Naive thymus-derived CD4-positive, alpha-beta T cell (primary cell): ENCODE measurements at regions not wholly inside any gene's neighbourhood (a gene's known extent, or its start where the extent isn't known, plus 50 kb on each side); places are given as distances from the start of the nearest gene placed in this dataset.

Experiments
- ATAC-seq: fragments of 150-1000 bp; cut with Tn5 transposase; 2 replicates; pipeline ENCODE4 v1.10.0; 2021; ENCODE audit warnings: mild to moderate bottlenecking, moderate library complexity
- CTCF ChIA-PET: fragments of 350-600 bp; sonication (Branson Sonifier 250); formaldehyde crosslinking; loops from one replicate; lab custom pipeline; 2021; ENCODE audit warnings: antibody characterized with exemption; lab: Charles Lee
- POLR2A ChIA-PET: fragments of 350-600 bp; sonication (Branson Sonifier 250); formaldehyde crosslinking; loops from one replicate; lab custom pipeline; 2021; ENCODE audit warnings: antibody characterized with exemption, inconsistent platforms; lab: Charles Lee
- DNase-seq, 9 donors: peaks; one replicate each; pipeline versions ENCODE4 v3.0.0 to v3.0.0-alpha.2; 2020 to 2022; ENCODE audit warnings: mixed read lengths in 1 of 9
- H3K27ac ChIP-seq: one replicate; pipeline ENCODE4 v1.7.0; 2013; ENCODE audit warnings: mild to moderate bottlenecking, low read depth, low read length, moderate library complexity
- H3K27me3 ChIP-seq, 2 donors: one replicate each; pipeline ENCODE4 v1.7.0; 2013; ENCODE audit warnings: low read length in 2 of 2, mild to moderate bottlenecking in 2 of 2, moderate library complexity in 2 of 2; ENCODE audit not compliant: control insufficient read depth in 2 of 2, insufficient read depth in 2 of 2
- H3K36me3 ChIP-seq, 3 experiments: 1 replicate in 2 of 3; 2 replicates in 1 of 3; pipeline ENCODE4 v1.7.0; 2013; ENCODE audit warnings: low read length in 3 of 3, mild to moderate bottlenecking in 3 of 3, moderate library complexity in 1 of 3; ENCODE audit not compliant: insufficient read depth in 3 of 3, control insufficient read depth in 2 of 3
- H3K4me1 ChIP-seq, 2 donors: one replicate each; pipeline ENCODE4 v1.7.0; 2013; ENCODE audit warnings: low read length in 2 of 2, mild to moderate bottlenecking in 2 of 2, moderate library complexity in 1 of 2; ENCODE audit not compliant: control insufficient read depth in 2 of 2, insufficient read depth in 2 of 2
- H3K4me3 ChIP-seq: 2 replicates; pipeline ENCODE4 v1.7.0; 2013; ENCODE audit warnings: mild to moderate bottlenecking, low read length
- H3K9me3 ChIP-seq, 3 experiments: 1 replicate in 2 of 3; 2 replicates in 1 of 3; pipeline ENCODE4 v1.7.0; 2013; ENCODE audit warnings: low read length in 3 of 3; ENCODE audit not compliant: control insufficient read depth in 2 of 3
- H3K27ac Mint-ChIP-seq, 9 donors: one replicate each; pipeline ENCODE4 v1.8.0; 2020 to 2022; ENCODE audit warnings: mixed read lengths in 9 of 9, mild to moderate bottlenecking in 8 of 9, moderate library complexity in 5 of 9, inconsistent platforms in 2 of 9
- H3K27me3 Mint-ChIP-seq, 5 donors: one replicate each; pipeline ENCODE4 v1.8.0; 2021 to 2022; ENCODE audit warnings: mixed read lengths in 5 of 5, mild to moderate bottlenecking in 1 of 5
- H3K36me3 Mint-ChIP-seq, 5 donors: one replicate each; pipeline ENCODE4 v1.8.0; 2020 to 2022; ENCODE audit warnings: mixed read lengths in 5 of 5, mild to moderate bottlenecking in 3 of 5, inconsistent platforms in 1 of 5
- H3K4me1 Mint-ChIP-seq, 7 donors: one replicate each; pipeline ENCODE4 v1.8.0; 2020 to 2022; ENCODE audit warnings: mixed read lengths in 7 of 7, mild to moderate bottlenecking in 3 of 7, inconsistent platforms in 1 of 7
- H3K4me3 Mint-ChIP-seq, 10 donors: one replicate each; pipeline ENCODE4 v1.8.0; 2020 to 2022; ENCODE audit warnings: mild to moderate bottlenecking in 10 of 10, mixed read lengths in 10 of 10, moderate library complexity in 6 of 10, inconsistent platforms in 2 of 10
- H3K9me3 Mint-ChIP-seq, 11 donors: one replicate each; pipeline ENCODE4 v1.8.0; 2020 to 2022; ENCODE audit warnings: mixed read lengths in 11 of 11, mild to moderate bottlenecking in 4 of 11, inconsistent platforms in 1 of 11, moderate library complexity in 1 of 11
- intact Hi-C, 2 donors: fragments of 100-400 bp; cut with micrococcal nuclease; formaldehyde crosslinking; loops; one replicate each; pipeline ENCODE4 v1.15.1; 2023

GRCh38 chr17:71335212-71335611 lies 785.6 kb upstream of the SOX9 start:
- intact Hi-C loops: no loop called here
- H3K4me3 Mint-ChIP-seq: no peak overlapping the region
- H3K27ac Mint-ChIP-seq: no peak overlapping the region
- POLR2A ChIA-PET: no interaction called here
- ATAC-seq: no peak
- H3K4me3 ChIP-seq: no peak overlapping the region
- H3K27me3 ChIP-seq: no peaks in the 10 kb centered on the region
- peaks cover 0 to 4% (median 0%) of the 10 kb centered on the region in 11 donors for H3K9me3 Mint-ChIP-seq
- no peaks in the 10 kb centered on the region for H3K4me1 Mint-ChIP-seq
- no peak overlapping the region for H3K27ac ChIP-seq
- no peaks in the 10 kb centered on the region for H3K36me3 ChIP-seq
- no peak for DNase-seq
- no peaks in the 10 kb centered on the region for H3K9me3 ChIP-seq
- H3K4me1 ChIP-seq: no peaks in the 10 kb centered on the region
- CTCF ChIA-PET: no interaction called here
- no peaks in the 10 kb centered on the region for H3K27me3 Mint-ChIP-seq
- no peaks in the 10 kb centered on the region for H3K36me3 Mint-ChIP-seq

DNA sequence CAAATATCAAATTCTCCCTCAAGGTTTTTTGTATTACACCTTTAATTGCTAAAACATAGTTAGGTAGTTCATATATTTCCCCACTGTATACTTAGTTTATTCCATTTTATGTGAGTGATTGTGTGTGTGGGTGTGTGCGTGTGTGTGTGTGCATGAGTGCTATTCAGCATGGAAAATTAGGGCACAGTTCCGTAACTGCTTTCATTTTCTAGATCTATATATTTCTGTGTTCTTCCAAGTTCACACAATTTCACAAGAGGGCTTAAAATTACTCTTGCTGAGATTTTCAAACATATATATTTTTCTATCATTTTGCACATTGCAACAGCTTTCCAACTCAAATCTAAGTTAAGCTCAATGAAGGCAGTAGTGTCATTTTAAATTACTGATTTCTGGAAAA lies 782.9 kb upstream of the SOX9 start:
- H3K4me1 ChIP-seq: no peaks in the 10 kb centered on the region
- intact Hi-C loops: no loop called here
- Mint-ChIP-seq H3K36me3 (no peaks in the 10 kb centered on the region), H3K4me1 (no peaks in the 10 kb centered on the region), H3K27ac (no peak overlapping the region), H3K4me3 (no peak overlapping the region), H3K27me3 (no peaks in the 10 kb centered on the region), H3K9me3 (peaks cover 0 to 8% (median 0%) of the 10 kb centered on the region in 11 donors)
- DNase-seq (no peak), ATAC-seq (no peak)
- POLR2A ChIA-PET: no interaction called here
- no peaks in the 10 kb centered on the region for H3K9me3 ChIP-seq
- no peak overlapping the region for H3K4me3 ChIP-seq
- CTCF ChIA-PET: no interaction called here
- H3K27me3 ChIP-seq: no peaks in the 10 kb centered on the region
- H3K36me3 ChIP-seq: no peaks in the 10 kb centered on the region
- no peak overlapping the region for H3K27ac ChIP-seq

GRCh38 chr17:71338396-71338795 lies 782.4 kb upstream of the SOX9 start:
- Histone ChIP-seq H3K27ac (no peak overlapping the region), H3K9me3 (no peaks in the 10 kb centered on the region), H3K27me3 (no peaks in the 10 kb centered on the region), H3K4me3 (no peak overlapping the region), H3K36me3 (no peaks in the 10 kb centered on the region), H3K4me1 (no peaks in the 10 kb centered on the region)
- no peak for DNase-seq
- no peak for ATAC-seq
- no peak overlapping the region for H3K4me3 Mint-ChIP-seq
- no peaks in the 10 kb centered on the region for H3K4me1 Mint-ChIP-seq
- POLR2A ChIA-PET: no interaction called here
- peaks cover 0 to 11% (median 0%) of the 10 kb centered on the region in 11 donors for H3K9me3 Mint-ChIP-seq
- CTCF ChIA-PET: no interaction called here
- no peaks in the 10 kb centered on the region for H3K27me3 Mint-ChIP-seq
- intact Hi-C loops: no loop called here
- H3K27ac Mint-ChIP-seq: no peak overlapping the region
- H3K36me3 Mint-ChIP-seq: no peaks in the 10 kb centered on the region

DNA sequence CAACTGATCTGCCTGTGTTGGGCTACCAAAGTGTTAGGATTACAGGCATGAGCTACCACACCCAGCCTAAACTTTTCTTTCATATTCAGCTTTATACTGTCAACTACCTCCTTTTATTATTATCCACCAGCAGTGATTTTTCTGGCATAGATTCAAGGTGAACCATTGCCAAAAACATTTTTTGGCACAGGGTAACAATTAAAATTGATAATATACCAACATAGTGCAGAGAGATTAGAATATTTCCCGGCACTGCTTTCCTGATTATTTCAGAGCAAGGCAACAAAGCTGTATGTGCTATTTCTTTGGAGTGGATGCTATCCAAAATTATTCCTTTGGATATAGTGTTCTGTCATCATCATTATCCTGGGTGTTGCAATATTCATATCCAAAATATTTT lies 781.6 kb upstream of the SOX9 start:
- H3K27me3 Mint-ChIP-seq: no peaks in the 10 kb centered on the region
- Histone ChIP-seq H3K4me3 (no peak overlapping the region), H3K27ac (no peak overlapping the region), H3K36me3 (no peaks in the 10 kb centered on the region), H3K4me1 (no peaks in the 10 kb centered on the region), H3K27me3 (no peaks in the 10 kb centered on the region), H3K9me3 (no peaks in the 10 kb centered on the region)
- no peaks in the 10 kb centered on the region for H3K36me3 Mint-ChIP-seq
- DNase-seq: no peak
- ATAC-seq: no peak
- H3K4me3 Mint-ChIP-seq: no peak overlapping the region
- CTCF ChIA-PET: no interaction called here
- H3K27ac Mint-ChIP-seq: no peak overlapping the region
- no peaks in the 10 kb centered on the region for H3K4me1 Mint-ChIP-seq
- H3K9me3 Mint-ChIP-seq: peaks cover 0 to 13% (median 0%) of the 10 kb centered on the region in 11 donors
- POLR2A ChIA-PET: no interaction called here
- intact Hi-C loops: no loop called here

GRCh38 chr17:71342737-71343136 lies 778.1 kb upstream of the SOX9 start:
- intact Hi-C loops: no loop called here
- ChIA-PET CTCF (no interaction called here), POLR2A (no interaction called here)
- Histone ChIP-seq H3K27ac (no peak overlapping the region), H3K4me3 (no peak overlapping the region), H3K27me3 (no peaks in the 10 kb centered on the region), H3K9me3 (no peaks in the 10 kb centered on the region), H3K36me3 (no peaks in the 10 kb centered on the region), H3K4me1 (no peaks in the 10 kb centered on the region)
- H3K4me3 Mint-ChIP-seq: no peak overlapping the region
- H3K9me3 Mint-ChIP-seq: peaks cover 0 to 22% (median 5%) of the 10 kb centered on the region in 11 donors
- H3K27ac Mint-ChIP-seq: no peak overlapping the region
- no peaks in the 10 kb centered on the region for H3K27me3 Mint-ChIP-seq
- DNase-seq (no peak), ATAC-seq (no peak)
- H3K36me3 Mint-ChIP-seq: no peaks in the 10 kb centered on the region
- no peaks in the 10 kb centered on the region for H3K4me1 Mint-ChIP-seq

DNA sequence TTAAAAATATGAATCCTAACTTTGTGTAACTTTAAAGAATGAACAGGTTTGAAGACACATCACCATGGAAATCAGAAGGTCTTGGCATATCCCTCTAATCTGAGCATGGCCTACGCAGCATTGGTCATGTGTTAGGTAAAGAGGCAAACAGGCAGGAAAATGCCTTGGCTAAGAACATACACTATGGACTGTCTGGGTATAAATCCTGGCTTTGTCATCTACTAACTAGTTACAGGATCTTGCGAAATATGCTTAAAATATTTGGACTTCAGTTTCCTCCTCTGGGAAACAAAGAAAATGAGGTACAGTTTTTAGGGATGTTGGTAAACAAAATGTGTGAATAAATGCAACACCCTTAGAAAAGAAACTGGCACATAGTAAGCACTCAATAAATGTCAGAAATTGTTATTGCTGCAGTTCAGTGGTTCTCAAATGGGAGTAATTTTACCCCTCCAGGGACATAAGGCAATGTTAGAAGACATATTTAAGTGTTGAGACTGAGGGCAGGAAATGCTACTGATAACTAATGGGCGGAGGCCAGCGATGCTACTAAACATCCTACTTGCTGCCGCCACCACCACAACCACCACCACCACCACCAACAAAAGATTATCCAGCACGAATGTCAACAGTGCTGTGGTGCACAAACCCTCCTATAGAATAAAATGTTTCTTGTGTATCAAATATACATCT lies 770.8 kb upstream of the SOX9 start:
- Mint-ChIP-seq H3K36me3 (no peaks in the 10 kb centered on the region), H3K4me3 (no peak overlapping the region), H3K9me3 (peaks cover 0 to 22% (median 8%) of the 10 kb centered on the region in 11 donors), H3K4me1 (no peaks in the 10 kb centered on the region), H3K27me3 (no peaks in the 10 kb centered on the region), H3K27ac (no peak overlapping the region)
- CTCF ChIA-PET: no interaction called here
- ATAC-seq (no peak), DNase-seq (no peak)
- Histone ChIP-seq H3K27me3 (no peaks in the 10 kb centered on the region), H3K4me3 (no peak overlapping the region), H3K9me3 (peaks cover 0 to 3% (median 0%) of the 10 kb centered on the region in 3 experiments), H3K27ac (no peak overlapping the region), H3K36me3 (no peaks in the 10 kb centered on the region), H3K4me1 (no peaks in the 10 kb centered on the region)
- POLR2A ChIA-PET: no interaction called here
- intact Hi-C loops: no loop called here

DNA sequence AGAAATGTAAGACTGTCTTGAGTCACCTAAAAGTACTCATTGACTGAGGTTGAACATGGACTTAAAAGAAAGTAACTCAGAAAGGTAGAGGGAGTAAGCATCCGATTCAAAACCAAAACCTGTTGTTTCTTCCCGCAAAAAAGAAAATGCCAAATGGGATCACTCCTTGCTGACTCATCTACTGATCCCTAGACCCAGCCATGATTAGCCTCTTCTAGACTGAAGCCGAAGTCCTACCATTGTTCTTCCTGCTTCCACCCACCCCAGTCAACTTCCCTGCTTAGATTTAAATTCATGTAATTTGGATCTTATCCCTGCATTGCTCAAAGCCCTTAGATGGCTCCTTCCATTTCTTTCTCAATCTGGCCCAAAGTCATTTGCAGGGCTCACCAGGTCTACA lies 760.5 kb upstream of the SOX9 start:
- Mint-ChIP-seq H3K36me3 (peaks cover 0 to 4% (median 0%) of the 10 kb centered on the region in 5 donors), H3K4me1 (no peaks in the 10 kb centered on the region), H3K9me3 (peaks cover 2 to 41% (median 13%) of the 10 kb centered on the region in 11 donors), H3K27me3 (peaks cover 0 to 4% (median 0%) of the 10 kb centered on the region in 5 donors), H3K4me3 (no peak overlapping the region), H3K27ac (no peak overlapping the region)
- Histone ChIP-seq H3K27me3 (no peaks in the 10 kb centered on the region), H3K27ac (no peak overlapping the region), H3K36me3 (no peaks in the 10 kb centered on the region), H3K4me3 (no peak overlapping the region), H3K9me3 (no peaks in the 10 kb centered on the region), H3K4me1 (no peaks in the 10 kb centered on the region)
- ATAC-seq (no peak), DNase-seq (no peak)
- ChIA-PET CTCF (no interaction called here), POLR2A (no interaction called here)
- intact Hi-C loops: no loop called here
